GM18868 (cell line): ENCODE measurements at regions not wholly inside any gene's neighbourhood (a gene's known extent, or its start where the extent isn't known, plus 50 kb on each side); places are given as distances from the start of the nearest gene placed in this dataset.
"Not testable (repeated sequence)": the region's sequence is repeated elsewhere in the genome, so short reads cannot be mapped to it uniquely, and the experiment has no call there.

Experiments
- ATAC-seq: cut with Tn5 transposase; IDR thresholded peaks from one replicate; pipeline ENCODE4 v1.9.1; 2021; ENCODE audit warnings: mild to moderate bottlenecking, moderate library complexity; ENCODE audit not compliant: unreplicated experiment

DNA sequence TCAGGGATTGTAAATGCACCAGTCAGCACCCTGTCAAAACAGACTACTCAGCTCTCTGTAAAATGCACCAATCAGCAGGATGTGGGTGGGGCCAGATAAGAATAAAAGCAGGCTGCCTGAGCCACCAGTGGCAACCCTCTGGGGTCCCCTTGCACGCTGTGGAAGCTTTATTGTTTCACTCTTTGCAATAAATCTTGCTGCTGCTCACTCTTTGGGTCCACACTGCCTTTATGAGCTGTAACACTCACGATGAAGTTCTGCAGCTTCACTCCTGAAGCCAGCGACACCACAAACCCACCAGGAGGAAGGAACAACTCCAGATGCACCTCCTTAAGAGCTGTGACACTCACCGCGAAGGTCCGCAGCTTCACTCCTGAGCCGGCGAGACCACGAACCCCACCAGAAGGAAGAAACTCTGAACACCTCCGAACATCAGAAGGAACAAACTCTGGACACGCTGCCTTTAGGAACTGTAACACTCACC, 1578.5 kb downstream of the SI start:
- ATAC-seq = not testable (repeated sequence)

DNA sequence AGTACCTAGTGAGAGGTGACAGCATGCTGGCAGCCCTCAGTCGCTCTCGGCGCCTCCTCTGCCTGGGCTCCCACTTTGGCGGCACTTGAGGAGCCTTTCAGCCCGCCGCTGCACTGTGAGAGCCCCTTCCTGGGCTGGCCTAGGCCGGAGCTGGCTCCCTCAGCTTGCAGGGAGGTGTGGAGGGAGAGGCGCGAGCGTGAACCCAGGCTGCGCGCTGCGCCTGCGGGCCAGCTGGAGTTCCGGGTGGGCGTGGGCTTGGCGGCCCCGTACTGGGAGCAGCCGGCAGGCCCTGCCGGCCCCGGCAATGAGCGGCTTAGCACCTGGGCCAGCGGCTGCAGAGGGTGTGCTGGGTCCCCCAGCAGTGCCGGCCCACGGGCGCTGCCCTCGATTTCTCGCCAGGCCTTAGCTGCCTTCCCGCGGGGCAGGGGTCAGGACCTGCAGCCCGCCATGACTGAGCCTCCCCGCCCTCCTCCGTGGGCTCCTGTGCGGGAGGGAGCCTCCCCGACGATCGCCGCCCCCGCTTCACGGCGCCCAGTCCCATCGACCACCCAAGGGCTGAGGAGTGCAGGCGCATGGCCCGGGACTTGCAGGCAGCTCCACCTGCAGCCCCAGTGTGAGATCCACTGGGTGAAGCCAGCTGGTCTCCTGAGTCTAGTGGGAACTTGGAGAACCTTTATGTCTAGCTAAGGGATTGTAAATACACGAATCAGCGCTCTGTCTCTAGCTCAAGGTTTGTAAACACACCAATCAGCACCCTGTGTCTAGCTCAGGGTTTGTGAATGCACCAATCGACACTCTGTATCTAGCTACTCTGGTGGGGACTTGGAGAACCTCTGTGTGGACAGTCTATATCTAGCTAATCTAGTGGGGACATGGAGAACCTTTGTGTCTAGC, 1579.2 kb downstream of the SI start:
- ATAC-seq = not testable (repeated sequence)

GRCh38 chr3:163491714-163492113, 1586.6 kb downstream of the SI start:
- no peak for ATAC-seq

- ATAC-seq = peak; percentile 96
Observed at GRCh38 chr3:163490119-163490518, 1588.2 kb downstream of the SI start.

DNA sequence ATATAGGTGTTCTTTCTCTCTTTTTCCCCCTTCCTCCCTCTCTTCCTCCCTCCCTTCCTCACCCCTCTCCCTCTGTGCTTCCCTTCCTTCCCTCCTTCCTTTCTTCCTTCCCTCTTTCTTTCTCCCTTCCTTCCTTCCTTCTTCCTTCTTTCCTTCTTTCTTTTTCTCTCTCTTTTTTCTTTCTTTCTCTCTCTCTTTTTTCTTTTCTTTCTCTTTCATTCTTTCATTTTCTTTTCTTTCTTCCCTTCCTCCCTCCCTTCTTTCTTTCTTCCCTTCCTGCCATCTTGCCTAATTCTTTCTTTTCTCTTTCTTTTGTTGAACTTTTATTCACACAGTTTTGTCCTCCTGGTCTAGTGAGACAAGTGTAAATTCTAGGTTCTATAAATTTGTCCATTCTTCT, 1595.6 kb downstream of the SI start:
- no peak for ATAC-seq

GRCh38 chr3:163481738-163482137, 1596.6 kb downstream of the SI start:
- ATAC-seq = peak; percentile 89

- no peak for ATAC-seq
Observed at GRCh38 chr3:163476179-163476578, 1602.1 kb downstream of the SI start.

DNA sequence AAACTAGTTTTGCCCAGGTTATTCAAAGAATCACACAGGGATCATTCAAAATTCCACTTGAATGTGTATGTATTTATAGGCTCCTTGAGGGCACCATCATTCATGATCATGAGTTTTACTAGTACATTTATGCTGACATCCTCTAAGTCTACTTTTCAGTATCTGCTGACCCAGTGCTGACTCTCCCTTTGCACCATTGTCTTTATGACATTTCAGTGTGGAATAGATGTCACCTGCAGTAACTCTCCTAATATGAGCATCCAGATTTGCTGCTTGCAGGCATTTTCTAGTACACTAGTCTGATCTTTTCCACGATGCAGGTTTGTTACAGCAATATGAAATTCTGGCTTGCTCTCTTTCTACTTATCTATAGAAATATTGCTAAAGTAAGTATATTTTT, 1603.5 kb downstream of the SI start:
- ATAC-seq = no peak

DNA sequence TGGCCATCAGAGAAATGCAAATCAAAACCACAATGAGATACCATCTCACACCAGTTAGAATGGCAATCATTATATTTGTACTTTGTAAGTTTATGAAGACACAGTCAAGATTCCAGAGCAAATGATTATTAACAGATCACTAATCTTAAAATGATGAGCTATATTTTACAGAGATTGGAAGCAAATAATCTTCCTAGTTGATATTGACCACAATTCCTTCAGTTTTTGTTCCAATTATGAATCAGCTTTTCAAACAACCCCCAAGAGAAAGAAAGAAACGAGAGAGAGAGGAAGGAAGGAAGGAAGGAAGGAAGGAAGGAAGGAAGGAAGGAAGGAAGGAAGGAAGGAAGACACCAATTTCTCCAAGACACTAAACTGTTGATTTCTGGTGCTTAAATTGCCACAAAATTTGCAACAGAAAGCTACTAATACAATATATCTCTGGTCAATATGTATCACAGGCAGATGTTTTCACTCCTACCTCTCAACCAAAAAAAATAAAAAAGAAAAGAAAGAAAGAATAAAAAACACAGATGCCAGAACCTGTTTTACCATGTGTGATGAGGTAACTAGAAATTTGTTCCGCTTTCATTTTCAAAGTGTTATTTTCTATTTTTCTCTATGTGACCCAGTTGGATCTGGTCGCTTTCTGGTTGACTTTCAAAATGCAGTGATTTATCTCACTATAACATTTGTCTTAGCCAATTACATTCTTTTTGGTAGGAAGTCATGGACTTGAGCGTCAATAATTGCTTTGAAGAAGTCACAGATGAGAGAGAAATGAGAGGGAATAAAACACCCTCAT, 1609.6 kb downstream of the SI start:
- no peak for ATAC-seq

DNA sequence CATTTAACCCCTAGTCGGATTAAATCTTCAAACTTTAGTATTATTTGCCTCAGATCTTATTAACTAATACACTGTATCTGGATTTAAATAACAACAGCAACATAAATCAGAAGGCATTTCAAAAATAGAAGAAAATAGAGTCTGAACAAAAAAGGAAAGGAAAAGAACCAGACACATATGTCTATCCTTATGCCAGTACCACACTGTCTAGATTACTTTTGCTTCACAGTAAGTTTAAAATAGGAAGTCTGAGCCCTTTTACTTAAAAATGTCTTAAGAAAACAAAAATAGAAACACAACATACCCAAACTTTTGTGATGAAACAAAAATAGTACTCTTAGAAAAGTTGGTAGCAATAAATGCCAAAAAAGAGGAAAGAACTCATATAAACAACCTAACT, 1615.8 kb downstream of the SI start:
- ATAC-seq = no peak

- no peak for ATAC-seq
Observed at GRCh38 chr3:163450698-163451097, 1627.6 kb downstream of the SI start.

DNA sequence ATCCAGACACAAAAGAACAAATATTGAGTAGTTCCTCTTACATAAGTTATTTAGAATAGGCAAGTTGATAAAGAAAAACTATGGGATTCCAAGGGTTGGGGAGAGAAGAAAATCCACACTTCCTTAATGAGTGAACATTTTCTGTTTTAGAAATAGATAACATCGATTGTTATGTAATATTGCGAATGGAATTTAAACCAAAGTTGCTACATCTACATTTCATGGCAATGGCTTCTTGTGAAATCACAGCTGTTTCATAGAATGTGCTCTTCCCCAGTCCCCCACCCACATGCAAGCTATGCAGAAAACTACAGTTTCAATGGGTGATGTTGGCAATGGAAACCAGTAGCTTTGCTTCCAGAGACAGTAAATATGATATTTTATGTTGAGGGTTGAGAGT, 1639.5 kb downstream of the SI start:
- ATAC-seq = no peak

DNA sequence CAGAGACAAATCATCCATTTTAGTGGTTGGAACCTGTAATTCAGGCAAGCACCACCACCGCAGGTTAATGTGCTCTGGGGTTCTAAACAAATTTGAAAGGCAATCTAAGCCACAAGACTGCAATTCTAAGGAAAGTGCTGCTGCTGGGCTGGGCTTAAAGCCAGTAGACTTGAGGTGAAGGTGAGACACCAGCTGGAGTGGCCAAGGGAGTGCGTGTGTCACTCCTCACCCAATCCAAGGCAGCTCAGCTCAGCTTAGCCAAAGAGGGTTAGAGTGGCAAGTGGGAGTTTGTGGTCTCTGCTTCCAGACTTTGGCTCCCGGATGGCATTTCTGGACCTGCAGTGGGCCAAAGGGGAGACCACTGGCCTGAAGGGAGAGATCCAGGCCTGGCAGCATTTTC, 1655.6 kb downstream of the SI start:
- ATAC-seq = no peak

DNA sequence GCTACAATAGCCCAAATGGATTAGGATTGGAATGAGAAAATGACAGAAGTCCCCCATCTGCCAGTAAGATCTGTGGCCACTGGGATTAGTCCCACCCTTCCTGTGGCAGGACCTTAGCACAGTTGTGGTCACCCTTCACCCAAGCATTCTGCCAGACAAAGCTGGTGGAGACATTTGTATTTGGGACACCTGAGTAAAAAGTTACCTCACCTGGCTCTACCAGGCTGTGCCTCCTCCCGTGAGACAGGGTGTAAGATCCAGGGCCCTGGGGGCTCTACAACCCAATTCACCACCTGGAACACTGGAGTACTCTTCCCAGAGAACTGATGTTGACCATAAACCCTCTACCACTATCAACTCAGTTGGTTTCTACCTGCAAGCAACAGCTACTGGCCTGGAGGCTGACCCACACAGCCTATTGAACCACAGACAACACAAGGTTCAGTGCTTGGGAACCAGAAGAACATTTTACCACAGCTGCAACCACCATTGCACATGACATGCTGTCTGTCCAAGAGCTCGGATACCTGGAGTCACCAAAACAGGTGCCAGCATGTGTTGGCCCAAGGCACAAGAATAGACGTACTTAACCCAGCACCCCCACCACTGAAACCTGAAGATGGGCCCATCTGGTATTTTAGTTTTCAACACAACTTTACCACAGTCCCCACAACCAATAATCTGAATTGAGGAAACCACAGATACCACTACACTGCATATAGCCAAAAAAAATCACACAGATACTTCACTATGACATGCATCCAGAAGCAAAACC, 1686.7 kb downstream of the SI start:
- no peak for ATAC-seq

DNA sequence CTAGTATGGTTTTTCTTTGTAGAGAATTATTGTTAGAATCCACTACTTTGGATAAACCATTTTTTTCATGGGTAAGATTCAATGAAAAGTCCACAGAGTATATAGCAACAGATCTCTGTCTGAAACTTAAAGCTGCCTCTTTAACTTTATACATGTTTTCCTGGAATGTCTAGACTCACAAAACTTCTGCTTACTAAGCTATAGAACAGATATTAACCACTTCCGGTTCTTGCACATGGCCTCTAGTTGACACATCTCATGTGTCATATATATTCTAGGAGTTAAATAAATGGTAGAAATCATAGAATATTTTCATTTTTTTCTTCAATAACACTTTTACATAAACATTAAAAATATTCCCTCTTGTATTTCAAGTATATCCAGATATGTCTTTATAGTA, 1693.9 kb downstream of the SI start:
- no peak for ATAC-seq

- ATAC-seq = no peak
Observed at GRCh38 chr3:163382183-163382582, 1696.1 kb downstream of the SI start.

GRCh38 chr3:163368168-163368567, 1710.1 kb downstream of the SI start:
- ATAC-seq = no peak

DNA sequence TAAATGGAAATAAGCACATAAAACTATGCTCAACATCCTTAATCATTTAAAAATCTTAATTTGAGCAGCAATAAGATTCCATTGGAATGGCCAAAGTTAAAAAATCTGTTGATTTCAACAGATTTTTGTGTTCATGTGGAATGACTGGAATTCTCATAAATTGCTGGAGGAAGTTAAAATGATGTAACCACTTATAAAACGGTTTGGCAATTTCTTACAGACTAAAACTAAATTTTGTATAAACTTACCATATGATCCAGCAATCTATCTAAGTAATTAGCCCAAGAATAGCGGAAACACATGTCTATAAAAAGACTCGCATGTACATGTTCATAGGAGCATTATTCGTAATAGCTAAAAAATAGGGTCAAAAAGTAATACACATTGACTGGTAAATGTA, 1713.6 kb downstream of the SI start:
- no peak for ATAC-seq

GRCh38 chr3:163362151-163362550, 1716.1 kb downstream of the SI start:
- ATAC-seq = no peak

GRCh38 chr3:163361357-163361878, 1716.9 kb downstream of the SI start:
- ATAC-seq = not testable (repeated sequence)

DNA sequence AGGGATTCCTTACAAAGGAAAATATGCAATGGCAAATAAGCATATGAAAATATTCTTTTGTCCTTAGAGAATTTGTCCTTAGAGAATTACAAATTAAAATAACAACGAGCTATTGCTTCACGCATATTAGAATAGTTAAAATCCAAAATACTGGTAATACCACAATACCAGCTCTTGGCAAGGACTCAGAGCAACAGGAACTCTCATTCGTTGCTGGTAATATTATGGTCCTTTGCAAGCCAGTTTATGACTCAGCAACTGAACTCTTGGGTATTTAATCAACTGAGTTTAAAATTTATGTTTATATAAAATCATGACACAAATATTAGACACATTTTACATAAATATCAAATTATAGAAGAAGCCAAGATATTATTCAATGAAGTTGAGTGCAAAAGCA, 1730.4 kb downstream of the SI start:
- ATAC-seq = no peak
